ENCODE measurements at regions not wholly inside any gene's neighbourhood (a gene's known extent, or its start where the extent isn't known, plus 50 kb on each side); places are given as distances from the start of the nearest gene placed in this dataset.
A peak's percentile ranks its signal among the peaks of the same experiment; 100 is the strongest.

DNA sequence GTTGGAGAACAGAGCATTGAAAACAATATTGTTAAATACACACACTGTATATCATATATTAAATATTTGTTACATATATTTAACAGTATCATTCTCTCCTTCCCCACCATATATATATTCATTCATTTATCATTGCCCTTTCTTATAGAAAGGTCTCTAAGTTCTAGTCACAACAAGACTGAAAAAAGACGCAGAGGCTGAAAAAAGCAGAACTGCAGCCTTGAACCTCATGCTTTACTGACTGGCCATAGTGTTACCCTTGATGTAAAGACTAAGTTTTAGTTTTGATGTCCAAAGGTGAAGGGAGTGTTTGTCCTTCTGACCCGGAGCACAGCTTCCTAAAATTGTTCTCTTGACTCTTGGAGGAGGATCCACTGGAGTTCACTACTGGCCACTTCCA is 247.9 kb downstream of the PTEN start:
- DNase-seq, result no peak

DNA sequence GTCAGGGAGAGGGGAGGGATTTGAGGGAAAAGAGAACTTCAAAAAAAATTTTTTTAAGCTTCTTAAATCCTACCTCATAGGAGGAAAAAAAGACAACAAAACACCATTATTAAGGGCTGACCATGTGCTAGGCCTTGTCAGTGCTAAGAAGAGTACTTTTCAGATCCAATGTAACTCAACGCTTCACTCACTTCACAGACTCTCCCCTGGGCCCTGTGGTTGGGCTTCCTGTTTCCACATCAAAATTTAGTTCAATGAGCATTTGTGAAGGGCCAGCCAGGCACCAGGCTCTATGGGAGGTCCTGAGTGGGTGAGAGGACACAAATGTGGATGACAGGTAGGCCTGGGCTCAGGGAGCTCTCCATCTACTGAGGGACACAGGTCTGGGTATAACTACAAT is 249.8 kb downstream of the PTEN start:
- peak; percentile 34 for DNase-seq

DNA sequence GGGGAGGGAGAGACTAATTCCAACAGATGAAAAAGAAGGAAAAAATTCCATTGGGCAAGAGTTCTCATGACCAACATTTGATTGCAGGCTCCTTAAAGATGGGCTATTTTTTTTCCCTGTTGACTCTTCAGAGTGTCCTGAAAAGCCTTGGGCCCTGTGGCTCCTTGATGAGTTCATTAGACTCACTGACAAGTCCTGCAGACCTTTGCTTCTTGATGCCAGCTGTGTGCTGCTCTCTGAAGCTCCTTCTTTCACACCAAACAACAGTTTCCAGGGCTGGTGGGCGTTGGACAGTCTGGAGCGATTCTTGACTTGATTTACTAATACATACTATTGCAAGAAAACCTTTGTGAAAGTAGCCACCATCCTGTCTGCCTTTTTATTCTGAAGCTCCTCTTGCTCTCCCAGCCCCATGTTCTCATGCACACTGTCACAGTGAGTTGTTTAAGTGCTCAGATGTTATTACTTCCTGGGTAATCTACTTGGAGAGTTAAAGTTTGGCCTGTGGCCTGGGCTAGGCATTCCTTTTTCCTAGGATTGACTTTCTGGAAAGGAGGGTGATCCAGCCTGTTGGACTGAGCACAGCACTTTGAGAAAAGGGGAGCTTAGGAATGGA is 250.3 kb downstream of the PTEN start:
- DNase-seq, result no peak

DNA sequence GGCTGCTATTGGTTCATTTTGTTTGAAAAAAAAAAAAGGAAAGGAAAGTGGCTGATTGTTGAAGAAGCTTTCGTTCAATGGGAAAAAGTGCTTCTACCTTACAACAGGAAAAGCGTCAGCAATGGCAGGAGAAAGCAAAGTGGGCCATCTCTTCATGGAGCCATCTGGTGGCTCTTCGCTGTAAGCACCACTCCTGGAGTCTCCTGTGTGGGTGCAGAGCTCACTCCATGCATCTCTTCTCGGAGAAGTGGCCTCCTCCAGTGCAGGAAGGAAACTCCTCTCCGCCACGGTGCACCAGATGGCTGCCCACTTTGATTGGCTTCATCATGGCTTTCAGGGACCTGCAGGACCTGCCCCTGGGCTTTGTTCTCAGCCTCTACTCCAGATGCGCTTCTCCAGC is 250.9 kb downstream of the PTEN start:
- peak; percentile 32 for DNase-seq

DNA sequence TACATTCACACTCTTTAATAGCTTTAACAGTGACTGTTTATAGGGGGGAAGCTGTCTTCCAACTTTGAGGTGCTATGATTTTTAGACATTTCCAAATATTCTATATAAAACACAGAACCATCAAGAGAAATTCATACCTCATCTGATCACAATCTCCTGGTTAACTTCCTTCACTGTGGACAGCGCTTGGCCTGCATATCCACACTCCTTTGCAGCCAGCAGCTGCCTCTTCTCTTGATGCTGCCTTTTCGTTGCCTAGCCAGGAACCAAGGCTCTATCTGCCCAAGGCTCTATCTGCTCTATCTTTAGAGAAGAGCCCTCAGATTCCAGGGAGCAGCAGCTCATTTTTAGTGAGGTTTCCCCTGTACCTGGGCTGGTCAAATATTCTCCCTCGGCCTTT is 252.0 kb downstream of the PTEN start:
- DNase-seq, result no peak

DNA sequence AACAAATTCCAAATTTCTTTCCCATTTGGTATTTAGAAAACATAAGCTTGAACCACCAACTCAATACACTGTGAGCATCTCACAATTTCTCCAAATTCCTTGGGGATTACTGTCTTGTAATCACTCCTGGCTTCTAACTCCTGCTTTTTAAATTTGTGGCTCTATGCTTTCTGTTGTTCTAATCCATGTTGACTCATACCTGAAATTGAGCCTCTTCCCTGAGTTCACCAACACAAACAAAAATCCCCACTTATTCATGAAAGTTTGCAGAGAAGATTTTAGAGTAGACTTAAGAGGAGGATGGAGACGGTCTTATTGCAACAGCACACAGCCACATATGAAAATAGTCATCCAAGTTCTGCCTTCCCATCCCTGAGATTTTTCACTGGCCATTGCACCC is 252.5 kb downstream of the PTEN start:
- no peak for DNase-seq

DNA sequence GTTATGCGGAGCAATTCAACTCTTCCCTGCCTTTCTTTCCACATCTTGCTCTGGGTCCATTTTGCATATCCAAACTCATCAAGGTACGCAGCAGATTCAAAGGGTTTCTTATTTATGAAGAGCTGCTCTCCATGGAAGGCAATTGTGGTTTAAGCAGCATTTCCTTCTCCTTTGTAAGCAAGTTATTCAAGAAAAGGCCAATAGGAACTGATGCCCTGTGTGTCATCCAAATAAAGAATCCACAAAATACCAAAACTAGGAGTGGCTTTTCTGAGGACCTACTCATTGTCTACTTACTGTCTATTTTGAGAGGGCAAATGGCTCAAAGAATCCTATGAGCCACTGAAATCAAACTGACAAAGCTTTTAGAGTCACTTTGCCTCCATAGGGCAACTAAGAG is 253.1 kb downstream of the PTEN start:
- no peak for DNase-seq

DNA sequence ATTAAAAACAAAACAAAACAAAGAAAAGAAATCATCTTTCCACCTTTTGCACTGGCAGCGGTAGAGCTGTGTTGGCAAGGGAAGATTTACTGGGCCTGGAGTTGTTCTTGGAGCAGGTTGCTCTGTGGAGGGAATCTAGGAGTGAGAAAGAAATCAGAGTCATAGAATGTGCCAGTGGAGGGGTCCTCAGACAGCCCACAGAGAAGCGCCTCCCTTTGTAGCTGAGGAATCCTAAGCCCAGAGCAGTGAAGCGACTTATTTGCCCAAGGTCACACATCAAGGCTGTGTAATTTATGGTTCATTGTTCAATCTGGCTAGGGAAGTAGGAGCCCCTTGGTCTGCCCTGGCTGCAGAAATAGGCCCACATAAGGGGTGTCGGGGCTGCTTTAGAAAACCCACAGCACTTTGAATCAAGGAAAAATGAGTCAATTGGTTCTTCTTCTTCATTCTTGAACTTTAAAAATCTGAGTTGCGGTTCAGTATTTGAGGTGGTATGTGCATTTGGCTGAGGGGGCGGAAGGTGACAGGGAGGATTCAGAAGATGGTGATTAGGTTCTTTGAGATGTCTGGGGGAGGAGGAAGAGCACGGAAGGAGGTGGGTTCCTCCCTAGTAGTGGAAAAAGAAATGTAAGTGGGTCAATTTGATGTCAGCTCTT is 253.7 kb downstream of the PTEN start:
- no peak for DNase-seq

DNA sequence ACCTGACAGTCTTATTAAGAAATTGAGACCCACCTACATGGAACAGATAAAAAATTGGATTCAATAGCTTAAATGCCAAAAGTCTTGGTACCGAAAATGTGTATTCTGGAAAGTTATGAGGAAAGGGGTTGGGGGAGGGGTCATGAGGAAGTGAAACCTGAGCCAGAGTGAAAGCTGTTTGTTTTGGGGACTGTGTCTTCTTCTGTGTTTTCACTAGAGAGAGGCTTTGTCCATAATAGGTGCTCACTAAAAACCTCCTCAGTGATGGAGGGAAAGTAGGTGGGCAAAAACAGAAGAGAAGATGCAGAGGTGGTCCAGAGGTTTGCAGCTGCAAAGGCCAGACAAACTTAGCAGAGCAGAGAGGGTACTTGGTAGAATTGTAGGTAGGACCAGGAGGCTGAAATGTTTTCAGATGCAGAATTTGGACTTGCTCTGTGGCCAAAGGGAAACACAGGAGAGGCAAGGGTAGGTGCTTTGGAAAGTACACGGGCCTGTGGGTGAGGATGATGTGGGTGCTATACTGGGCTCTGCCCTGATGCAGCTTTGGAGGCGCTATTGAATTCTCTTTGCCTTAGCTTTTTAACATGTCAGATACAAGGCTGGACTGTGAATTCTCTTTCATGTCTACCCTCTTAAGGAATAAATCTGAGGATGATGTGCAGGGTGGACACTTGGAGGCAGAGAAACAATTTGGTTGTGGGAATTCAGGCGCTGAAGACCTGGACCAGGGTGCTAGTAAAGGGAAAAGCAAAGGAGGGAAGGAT is 254.6 kb downstream of the PTEN start:
- no peak for DNase-seq

DNA sequence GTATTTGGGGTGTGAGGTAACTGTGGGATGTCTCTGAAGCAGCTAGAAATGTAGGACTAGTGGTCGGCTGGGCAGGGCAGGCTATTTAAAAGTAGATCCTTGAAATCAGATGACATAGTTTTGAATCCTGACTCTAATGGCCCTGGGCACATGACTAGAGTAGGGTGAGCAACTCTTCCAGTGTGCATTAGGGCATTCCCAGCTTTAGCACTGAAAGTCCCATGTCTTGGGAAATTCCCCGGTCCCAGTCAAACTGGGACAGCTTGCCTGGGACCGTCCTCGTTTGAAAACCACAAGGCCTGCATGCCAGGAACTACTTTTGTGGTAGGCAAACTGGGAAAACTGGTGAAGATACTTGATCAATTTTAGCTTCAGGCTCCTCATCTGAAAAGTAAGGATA is 255.3 kb downstream of the PTEN start:
- DNase-seq, result no peak

DNA sequence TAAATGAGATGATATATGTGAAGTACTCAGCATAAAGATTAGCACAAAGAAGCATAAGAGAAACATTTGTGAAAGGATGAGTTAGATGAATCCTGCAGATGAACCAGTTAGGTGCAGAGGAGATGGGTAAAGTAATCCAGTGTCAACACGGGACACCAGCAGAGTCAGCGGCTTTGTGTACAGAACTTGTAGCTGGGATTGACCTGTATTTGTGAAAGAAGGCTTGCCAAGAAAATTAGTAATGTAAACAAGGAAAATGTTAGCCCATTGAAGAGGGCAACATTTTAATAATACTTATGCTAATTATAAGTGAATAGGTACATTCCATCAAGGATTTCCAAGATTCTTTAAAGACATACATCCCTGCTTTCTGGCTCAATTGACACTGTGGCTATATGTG is 255.7 kb downstream of the PTEN start:
- no peak for DNase-seq

DNA sequence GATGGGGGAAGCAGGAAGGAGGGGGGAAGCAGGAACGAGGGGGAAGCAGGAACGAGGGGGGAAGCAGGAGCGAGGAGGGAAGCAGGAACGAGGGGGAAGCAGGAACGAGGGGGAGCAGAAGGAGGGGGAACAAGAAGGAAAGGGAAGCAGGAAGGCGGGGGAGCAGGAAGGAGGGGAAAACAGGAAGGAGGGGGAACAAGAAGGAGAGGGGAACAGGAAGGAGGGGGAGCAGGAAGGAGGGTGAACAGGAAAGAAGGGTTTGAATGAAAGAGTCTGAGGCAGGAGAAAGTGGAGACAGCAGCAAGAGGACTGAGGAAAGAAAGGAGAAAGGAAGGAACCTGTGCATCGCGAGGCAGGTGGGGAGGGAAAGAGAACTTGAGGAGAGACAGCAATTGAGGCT is 256.6 kb downstream of the PTEN start:
- DNase-seq, result no peak

DNA sequence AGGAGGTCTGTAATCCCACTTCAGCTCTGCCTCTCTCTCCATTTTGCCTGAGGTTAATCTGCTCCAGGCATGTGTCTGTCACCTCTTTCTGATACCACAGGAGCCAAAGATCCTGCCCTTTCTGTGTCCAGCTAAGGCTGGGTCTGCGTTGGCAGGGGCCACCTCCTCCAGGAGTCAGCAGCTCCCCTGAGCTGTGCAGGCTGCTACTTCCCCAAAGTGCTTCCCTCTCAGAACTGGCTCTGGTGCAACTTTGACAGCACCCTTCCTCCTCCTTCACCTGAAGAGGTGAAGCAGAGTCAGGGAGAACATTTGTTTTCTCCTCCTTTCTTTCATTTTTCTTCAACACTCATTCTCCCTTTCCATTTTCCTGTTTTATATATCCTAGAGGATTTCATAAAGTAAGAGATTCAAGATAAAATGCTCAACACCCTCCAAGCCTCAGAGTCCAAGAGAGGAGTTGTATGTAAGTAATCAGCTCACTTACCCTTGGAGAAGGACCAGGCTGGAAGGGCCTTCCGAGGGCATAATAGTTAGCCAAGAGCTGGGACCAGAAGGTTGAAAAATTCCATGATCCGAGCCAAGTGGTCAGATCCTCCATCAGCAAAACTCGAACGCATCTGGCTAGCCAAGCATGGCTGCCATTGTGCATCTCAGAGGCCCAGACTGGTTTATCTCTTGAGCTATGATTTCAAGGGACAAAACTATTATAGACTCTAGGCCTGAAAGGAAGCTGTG is 257.3 kb downstream of the PTEN start:
- DNase-seq, result peak; percentile 22

DNA sequence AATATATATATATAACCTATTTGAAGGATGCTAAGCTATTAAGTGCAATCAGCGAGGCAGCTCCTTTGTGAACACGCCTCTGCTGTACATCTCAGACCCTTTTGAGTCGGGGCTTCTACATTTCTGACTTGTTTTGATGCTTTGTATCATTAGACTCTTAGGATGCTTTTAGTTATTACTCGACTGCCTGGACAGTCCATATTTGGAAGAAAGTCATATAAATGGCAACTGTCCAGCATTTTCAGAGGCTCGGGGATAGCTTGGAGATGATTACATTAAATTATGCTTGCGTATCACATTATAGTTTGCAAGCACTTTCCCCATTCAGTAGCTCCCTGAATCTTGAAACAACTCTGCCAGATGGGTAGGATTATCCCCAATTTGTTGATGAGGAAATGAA is 257.9 kb downstream of the PTEN start:
- DNase-seq, result no peak

DNA sequence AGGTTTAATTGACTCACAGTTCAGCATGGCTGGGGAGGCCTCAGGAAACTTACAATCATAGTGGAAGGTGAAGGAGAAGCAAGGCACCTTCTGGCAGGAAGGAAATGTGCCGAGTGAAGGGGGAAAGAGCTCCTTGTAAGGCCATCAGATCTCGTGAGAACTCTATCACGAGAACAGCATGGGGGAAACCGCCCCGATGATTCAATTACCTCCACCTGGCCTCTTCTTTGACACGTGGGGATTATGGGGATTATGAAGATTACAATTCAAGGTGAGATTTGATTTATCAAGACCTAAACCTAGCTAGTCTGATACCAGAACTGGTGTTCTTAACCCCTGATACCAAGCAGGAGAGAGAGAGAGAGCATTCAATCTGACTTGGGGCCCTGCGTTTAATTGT is 258.7 kb downstream of the PTEN start:
- DNase-seq, result no peak

DNA sequence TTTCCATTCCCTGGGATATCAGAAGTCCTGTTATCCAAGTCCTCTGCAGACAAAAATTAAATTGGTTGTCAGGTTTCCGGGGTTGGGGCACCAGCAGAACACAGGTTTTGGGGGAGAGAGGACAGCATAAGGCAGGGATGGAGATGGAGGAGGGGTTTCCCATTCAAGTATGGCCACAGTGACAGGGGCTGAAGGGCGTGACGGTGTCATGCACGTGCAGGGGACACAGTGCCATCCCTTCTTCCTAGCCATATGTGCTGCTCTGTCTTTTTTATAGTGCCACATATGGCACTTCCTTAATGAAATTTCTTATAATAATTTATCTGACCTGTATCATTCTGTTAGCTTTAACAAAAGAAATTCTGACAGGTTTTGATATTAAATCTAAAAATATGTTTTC is 259.2 kb downstream of the PTEN start:
- DNase-seq, result no peak

DNA sequence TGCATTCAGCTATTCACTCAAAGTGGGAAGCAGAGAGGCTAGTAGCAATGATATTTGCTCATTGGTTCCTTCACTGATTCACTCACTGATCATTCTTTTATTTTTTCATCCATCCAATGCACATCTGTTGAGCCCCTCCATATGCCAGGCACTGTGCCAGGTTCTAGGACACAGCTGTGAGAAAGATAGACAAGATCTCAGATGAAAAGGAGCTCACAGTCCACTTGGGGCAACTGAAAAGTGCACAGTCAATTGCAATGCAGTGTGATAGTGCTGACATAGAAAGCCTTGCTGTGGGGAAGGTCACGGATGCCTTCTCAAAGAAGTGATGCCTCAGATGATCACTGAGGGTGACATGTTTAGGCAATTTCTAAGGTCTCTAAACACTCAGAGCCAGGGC is 262.3 kb downstream of the PTEN start:
- no peak for DNase-seq

DNA sequence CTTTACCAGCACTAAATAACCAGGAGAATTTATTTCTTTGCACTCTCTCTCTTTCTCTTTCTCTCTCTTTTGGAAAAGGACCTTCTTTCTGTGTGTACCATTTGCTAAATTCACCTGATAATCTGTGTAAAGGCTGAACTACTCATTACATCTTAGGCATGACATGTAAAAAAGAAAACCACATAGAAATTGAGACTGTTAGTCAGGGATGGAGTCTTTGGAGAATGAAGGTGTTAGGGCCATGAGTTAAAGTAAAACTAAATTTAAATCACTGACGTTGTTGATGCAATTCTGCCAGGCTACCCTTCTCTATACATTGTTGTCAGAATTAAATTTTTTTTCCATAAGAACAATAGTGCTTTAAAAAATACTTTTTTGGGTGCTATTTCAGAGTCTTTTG is 263.3 kb downstream of the PTEN start:
- DNase-seq, result no peak

DNA sequence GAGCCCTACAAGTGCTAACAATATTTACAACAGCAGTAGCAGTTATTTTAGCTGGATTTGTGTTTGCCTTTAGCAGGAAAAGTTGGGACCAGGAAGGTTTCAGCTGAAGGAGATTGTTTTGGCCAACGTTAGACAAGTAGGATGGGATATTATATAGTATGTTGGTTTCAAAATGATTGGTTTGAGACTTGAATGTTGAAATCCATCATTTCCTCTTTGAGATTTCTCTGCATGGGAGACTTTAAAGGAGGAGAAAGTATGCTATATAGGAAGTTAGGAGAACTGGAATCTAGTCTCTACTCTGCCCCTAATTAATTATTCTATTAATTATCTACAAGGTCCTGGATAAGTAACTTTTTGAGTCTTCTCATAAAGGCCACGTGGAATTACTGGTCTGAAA is 263.8 kb downstream of the PTEN start:
- no peak for DNase-seq

DNA sequence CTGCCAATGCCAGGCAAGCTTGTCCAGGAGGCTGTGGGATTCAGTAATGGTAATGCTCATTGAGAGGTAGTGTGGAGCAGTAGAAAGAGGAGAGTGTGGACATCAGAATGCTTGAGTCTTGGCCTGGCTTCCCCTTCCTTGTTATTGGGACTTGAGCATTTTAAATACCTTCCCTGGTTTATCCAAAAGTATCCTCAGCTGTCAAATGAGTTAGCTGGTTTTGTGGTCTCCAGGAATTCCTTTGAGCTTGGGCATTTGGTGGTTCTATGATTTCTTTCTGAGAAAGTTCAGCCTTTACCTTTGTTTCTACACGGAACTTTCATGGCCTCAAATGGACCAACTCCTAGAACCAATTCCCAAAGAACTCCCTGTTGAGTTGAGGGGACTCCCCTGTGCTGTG is 264.3 kb downstream of the PTEN start:
- DNase-seq, result no peak

DNA sequence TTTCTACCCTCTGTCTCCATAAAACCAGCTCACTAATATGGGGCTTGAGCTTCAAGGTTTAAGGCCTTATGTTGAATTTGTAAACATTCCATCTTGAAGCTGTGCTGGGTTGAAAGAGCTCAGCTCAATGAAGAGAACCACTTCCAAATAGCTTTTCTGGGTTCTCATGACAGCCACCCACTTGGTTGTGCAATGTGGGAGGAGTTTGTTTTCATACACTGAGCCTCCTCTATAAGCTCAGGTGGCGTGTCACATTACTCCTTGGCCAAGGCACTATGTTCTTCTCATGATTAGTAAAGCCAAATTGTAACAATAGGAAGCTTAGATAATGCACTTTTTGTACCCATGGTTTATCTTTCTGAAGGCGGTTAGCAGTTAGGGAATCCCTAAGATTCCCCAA is 265.6 kb downstream of the PTEN start:
- no peak for DNase-seq

DNA sequence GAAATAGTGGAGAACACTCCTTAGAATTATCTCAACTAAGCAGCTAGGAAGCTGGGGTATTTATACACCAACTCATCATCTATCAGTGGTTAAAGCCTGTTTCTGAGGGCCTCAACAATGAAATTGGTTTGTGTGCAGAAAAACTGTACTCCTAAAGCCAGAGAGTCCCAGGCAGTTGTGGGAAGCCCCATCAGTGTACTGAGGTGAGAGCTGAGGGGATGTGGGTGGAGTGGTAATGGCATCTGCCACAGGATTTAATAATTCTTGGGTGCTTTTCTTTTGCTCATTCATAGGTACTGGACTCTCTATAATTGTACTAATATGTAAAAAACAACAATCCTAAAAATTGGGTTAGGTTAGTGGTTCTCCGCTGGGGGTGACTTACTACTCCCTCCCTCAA is 267.5 kb downstream of the PTEN start:
- no peak for DNase-seq

DNA sequence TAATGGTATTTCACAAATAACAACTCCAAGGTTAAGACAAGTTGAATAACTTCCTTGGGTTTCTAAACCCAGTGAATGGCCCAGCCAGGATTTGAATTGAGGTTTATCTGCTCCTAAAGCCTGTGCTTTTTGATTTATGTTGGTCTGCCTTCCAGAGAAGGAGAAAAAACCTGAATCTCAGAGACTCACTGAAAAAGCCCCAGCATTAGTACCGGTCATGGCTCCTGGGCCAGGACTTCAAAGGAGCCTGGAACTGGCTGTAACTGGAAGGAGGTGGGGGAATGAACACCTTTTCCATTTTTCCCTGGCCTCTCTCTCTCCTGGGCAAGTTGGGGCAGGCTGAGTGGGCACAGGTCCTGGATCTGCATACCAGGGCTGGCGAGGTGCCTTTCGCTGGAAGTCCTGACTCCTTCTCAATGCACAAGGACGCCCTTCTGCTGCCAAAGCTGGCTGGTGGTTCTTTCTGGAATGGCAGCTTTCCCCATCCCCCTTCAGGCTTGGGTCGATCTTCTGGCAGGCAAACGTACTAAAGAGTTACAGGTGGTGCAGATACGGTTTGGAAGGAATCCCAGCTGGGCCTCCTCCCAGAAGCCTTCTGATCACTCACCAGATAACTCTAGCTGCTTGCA is 268.2 kb downstream of the PTEN start:
- DNase-seq, result no peak

All from CD4-positive, alpha-beta T cell treated with Interferon gamma for 1 hour (primary cell).